Medulla oblongata (tissue), 1 donor: ENCODE measurements at regions not wholly inside any gene's neighbourhood (a gene's known extent, or its start where the extent isn't known, plus 50 kb on each side); places are given as distances from the start of the nearest gene placed in this dataset.
A peak's percentile ranks its signal among the peaks of the same experiment; 100 is the strongest.
"Not testable (repeated sequence)": the region's sequence is repeated elsewhere in the genome, so short reads cannot be mapped to it uniquely, and the experiment has no call there.

ENCODE experiments used
- DNase-seq: peaks from one replicate; pipeline ENCODE4 v3.0.0-alpha.2; 2015; ENCODE audit errors: extremely low spot score

DNA sequence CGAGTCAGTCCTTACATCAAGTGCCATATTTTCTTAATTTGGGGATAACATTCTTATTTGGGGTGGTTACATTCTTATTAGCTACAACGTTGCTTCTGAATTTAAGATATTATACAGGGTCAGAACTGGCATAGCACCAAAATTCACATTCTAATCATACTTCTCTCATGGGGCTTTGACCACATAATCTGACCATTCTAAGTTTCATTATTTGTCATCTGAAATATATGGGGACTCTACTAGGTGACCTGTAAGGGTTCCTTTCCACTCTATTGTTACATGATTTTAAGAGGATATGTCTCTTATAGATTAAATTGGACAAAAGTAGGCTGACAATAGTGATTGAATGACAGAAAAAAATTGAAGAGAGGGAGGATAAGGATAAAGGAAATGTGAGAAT is 536.5 kb downstream of the KCTD12 start:
- no peak for DNase-seq

- DNase-seq = no peak
Measured at GRCh38 chr13:76339649-76340048, 546.6 kb downstream of the KCTD12 start.

DNA sequence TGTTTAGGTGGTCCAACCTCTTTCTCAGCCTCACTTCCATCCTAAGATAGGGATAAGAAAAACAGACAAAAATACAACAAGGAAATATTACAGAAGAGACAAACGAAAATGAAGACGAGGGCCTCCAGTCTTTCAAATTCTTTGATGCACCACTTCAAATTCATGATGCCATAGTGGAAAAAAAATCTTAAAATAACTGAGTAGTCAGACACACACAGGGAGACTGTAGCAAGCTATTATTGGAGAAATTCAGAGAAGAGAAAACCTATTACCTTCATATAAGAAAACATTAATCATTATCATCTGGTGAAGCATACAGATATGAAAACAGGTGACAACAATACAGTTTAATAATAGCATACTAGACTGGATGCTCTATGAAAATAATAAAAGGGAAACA is 548.2 kb downstream of the KCTD12 start:
- no peak for DNase-seq

DNA sequence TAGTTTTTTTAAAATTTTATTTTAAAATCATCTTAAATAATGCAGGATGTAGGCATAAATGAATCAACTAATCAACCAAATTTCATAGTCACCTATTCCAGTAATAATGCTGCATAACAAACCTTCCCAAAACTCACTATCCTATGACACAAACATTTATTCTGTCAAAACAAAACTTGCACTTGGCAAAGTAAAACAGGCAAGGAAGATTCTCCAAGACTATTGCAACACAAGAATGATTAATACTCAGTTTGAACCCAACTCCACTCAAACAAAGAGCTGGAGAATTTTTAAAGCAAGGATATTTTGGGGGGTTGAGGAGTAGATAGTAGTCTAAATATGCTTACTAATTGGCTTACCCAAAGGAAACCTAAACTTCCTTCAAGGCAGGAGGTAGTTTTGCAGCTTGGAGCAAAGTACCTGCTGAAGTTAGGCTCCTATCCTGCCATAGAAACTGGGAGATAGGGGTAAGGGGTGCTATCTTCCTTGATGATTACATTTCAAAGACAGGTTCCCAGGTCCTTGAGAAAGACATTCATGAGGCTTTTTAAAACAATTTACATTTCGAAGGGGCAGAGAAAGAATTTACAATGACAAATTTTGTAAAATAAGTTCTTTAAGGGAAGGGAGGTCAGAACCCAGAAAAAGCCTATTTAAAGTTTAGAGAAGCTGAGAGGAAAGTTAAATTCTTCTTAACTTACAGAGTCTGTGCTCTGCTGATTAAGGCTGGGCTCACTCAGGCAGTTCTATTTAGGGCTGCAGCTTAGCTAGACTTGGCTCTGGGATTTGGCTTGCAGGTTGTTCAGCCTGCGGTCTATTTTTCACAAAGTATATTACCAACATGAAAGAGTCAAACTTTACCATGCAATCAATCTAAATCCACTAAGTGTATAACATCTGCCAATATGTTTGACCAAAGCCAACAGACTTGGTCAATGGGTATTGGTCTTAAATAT is 549.0 kb downstream of the KCTD12 start:
- DNase-seq = no peak

DNA sequence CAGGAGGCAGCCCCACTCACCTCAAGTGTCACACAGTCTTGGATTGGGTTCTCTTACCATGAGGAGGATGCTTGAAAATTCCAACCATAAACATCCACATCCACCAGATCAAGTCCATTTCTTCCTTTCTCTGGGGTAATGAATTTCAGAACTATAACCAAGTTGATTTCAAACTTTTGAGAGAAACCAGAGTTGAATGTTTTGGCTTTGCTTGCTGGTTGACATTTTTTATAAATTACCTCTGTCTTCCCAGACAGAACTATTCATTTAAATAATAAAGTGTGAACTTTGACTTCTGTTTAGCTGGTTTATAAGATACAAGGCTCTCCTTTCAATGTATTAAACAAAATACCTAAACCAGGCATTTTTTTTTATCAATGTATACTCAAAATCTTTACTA is 550.7 kb downstream of the KCTD12 start:
- DNase-seq = no peak

- DNase-seq = peak; percentile 11
Measured at GRCh38 chr13:76331943-76332712, 554.1 kb downstream of the KCTD12 start.

- no peak for DNase-seq
Measured at GRCh38 chr13:76330761-76331160, 555.4 kb downstream of the KCTD12 start.

GRCh38 chr13:76329866-76330580 is 556.2 kb downstream of the KCTD12 start:
- no peak for DNase-seq

- no peak for DNase-seq
Measured at GRCh38 chr13:76329004-76329403, 557.2 kb downstream of the KCTD12 start.

DNA sequence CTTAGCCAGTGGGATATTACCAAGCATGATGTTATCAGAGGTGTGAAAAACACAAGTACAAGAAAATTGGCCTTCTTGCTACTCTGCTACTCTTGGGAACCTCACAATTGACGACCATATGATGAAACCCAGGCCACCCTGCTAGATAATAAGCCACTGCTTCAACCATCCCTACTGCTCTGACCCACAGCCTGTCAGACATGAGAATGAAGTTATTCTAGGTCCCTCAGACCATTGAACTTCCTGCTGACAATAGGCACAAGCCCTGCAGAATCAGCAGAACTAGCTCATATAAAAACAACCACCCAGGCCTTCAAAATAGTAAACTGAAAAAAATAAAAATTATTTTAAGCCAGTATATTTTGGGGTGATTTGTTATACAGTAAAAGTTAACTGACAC is 559.9 kb downstream of the KCTD12 start:
- no peak for DNase-seq

DNA sequence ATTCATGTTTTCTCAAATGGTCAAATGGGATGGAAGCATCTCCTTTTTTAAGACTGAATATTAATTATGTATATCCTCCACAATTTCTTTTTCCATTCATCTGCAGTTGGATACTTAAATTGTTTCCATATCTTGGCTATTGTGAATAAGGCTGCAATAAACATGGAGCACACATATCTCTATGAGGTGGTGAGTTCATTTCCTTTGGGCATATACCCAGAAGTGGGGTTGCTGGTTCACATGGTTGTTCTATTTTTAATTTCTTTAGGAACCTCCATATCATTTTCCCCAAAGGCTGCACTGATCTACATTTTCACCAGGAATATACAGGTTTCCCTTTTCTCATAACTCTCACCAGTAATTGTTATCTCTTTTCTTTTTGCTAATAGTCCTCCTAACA is 566.3 kb downstream of the KCTD12 start:
- DNase-seq = no peak

- DNase-seq = no peak
Measured at GRCh38 chr13:76316998-76317527, 569.1 kb downstream of the KCTD12 start.

DNA sequence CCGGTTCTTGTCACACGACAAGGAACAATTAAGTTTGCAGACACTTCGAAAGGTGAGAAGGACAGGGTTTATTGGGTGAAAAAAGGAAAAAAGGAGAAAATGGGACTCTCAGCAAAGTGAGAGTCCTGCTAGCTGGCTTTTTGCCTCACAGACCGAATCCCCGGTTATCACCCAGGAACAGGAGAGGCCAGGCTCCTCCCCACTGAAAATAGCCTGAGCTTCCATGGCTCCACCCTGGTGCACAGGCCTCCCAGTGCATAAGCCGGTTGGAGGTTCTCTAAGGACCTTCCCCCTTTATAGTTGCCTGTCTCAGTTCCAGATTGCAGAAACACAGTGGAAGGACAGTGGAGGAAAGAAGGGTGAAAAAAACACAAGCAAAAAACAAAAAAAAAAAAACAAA is 571.7 kb downstream of the KCTD12 start:
- no peak for DNase-seq

DNA sequence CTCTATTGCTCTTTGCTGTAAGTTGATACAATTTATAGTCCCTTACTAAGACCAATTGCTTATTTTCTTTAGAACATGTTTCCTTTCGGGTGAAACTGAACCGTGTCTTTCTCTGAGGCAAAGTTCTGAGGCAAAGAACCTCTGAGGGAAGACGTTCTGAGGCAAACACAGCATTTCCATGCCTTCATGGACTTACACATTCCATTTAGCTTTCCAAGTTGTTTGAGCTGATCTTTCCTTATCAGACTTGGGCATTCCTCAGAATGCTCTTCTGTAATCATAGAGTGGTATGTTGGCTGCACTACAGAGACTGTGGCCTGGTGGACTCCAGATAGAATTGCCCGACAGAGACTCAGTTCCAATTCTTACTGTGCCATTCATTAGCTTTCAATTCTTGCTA is 579.1 kb downstream of the KCTD12 start:
- DNase-seq = no peak

DNA sequence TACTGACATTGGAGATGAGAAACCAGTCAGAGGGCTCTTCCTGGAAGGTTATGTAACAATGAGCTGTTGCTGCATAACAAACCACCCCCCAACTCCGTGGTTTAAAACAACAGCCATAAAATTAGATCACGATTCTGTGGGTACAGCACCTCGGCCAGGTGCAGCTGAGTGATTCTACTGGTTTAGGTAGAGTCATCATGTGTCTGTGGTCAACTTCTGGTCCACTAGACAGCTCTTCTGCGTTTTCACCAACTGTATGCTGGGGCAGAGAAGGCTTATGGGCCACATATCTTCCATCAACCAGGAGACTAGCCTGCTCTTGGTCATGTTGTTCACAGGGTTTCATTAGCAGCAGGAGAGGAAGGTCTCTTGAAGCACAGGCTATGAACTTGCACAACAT is 585.5 kb downstream of the KCTD12 start:
- DNase-seq = no peak

- no peak for DNase-seq
Measured at GRCh38 chr13:76297331-76297730, 588.9 kb downstream of the KCTD12 start.

GRCh38 chr13:76296751-76297150 is 589.5 kb downstream of the KCTD12 start:
- no peak for DNase-seq

DNA sequence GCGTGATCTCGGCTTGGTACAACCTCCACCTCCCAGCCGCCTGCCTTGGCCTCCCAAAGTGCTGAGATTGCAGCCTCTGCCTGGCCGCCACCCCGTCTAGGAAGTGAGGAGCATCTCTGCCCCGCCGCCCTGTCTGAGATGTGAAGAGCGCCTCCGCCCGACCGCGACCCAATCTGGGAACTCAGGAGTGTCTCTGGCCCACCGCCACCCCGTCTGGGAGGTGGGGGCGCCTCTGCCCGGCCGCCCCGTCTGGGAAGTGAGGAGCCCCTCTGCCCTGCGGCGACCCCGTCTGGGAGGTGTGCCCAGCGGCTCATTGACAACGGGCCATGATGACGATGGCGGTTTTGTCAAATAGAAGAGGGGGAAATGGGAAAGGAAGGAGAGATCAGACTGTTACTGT is 591.2 kb downstream of the KCTD12 start:
- DNase-seq = not testable (repeated sequence)

DNA sequence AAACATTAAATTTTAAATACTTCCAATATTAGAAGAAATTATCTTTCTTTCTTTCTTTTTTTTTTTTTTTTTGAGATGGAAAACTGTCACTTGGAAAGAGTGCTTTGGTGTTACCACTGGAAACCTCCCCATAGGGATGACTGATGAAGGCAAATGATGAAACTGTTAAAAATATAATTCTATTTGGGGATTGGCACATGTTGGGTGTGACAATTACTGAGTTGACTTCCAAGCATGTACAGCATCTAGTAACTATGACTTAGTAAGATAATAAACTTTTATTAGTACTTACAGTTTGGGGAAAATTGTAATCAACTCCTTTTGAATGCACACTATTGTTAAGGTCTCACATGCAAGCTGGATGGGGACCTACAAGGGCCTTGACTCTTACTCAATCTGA is 592.5 kb downstream of the KCTD12 start:
- DNase-seq = no peak

DNA sequence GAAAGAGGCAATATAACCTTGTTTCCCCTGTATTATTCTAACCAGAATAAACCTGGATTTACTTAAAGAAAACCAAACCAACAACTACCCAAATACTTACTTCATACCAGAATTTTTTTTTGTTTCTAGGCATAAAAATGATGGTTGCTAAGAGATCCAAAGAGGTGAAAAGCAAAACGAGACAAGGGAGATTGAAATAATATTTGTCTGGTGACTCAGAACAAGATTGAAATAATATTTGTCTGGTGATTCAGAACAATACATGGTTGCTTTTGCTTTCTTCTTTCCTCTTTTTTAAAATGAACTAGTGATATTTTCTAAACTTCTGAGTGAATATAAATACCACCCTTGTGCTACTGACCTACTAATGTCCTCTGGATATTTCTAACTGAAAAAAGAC is 592.9 kb downstream of the KCTD12 start:
- DNase-seq = no peak

DNA sequence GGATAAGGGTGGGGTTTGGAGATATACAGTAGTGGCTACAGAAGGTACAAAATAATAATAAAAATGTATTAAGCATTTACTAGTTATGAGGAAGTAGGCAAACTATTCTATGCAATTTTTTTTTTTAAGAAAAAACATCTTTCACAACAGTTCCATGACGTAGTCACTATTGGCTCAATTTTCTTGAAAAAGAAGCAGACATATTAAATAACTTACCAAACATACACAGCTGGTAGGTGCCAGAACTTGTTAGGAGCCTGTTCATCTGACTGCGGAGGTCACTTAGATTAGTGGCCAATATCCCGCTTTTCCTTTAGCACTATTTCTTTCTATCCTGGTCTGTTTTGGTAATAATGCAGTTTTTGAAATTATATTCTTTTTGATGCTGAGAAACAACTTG is 593.5 kb downstream of the KCTD12 start:
- no peak for DNase-seq

- no peak for DNase-seq
Measured at GRCh38 chr13:76292031-76292430, 594.2 kb downstream of the KCTD12 start.
